Neural cell (in vitro differentiated cells): ENCODE measurements at regions not wholly inside any gene's neighbourhood (a gene's known extent, or its start where the extent isn't known, plus 50 kb on each side); places are given as distances from the start of the nearest gene placed in this dataset.

Experiments
- H2AFZ ChIP-seq: fragments of 200-600, 300-800 bp; sonication (generic), shearing (Covaris generic); 2 replicates; pipeline ENCODE4 v1.6.0; 2014; ENCODE audit warnings: low read depth, mild to moderate bottlenecking, antibody characterized with exemption, low read length, moderate library complexity
- H3F3A ChIP-seq: fragments of 200-600 bp; shearing (Covaris generic); 2 replicates; pipeline ENCODE4 v1.6.1; 2016; ENCODE audit warnings: mild to moderate bottlenecking, moderate library complexity, mixed read lengths, antibody characterized with exemption, low read length; ENCODE audit not compliant: insufficient read depth, poor library complexity, severe bottlenecking
- H3K27ac ChIP-seq: fragments of 200-600, 300-800 bp; sonication (generic), shearing (Covaris generic); 2 replicates; pipeline ENCODE4 v1.5.1; 2014; ENCODE audit warnings: mild to moderate bottlenecking, low read length, moderate library complexity
- H3K27me3 ChIP-seq: fragments of 300-800, 200-600 bp; sonication (generic), shearing (Covaris generic); 2 replicates; pipeline ENCODE4 v1.6.0; 2014; ENCODE audit warnings: mild to moderate bottlenecking, low read depth, low read length, moderate library complexity; ENCODE audit not compliant: insufficient read depth
- H3K36me3 ChIP-seq: fragments of 300-800, 200-600 bp; sonication (generic), shearing (Covaris generic); 2 replicates; pipeline ENCODE4 v1.5.1; 2014; ENCODE audit warnings: mild to moderate bottlenecking, antibody characterized with exemption, low read length, moderate library complexity; ENCODE audit not compliant: insufficient read depth
- H3K4me2 ChIP-seq: fragments of 300-800, 200-600 bp; sonication (generic), shearing (Covaris generic); 2 replicates; pipeline ENCODE4 v1.6.0; 2014; ENCODE audit warnings: mild to moderate bottlenecking, low read length
- H3K4me3 ChIP-seq: fragments of 300-800, 200-600 bp; sonication (generic), shearing (Covaris generic); 2 replicates; pipeline ENCODE4 v1.5.1; 2014; ENCODE audit warnings: mild to moderate bottlenecking, low read length, moderate library complexity
- H3K79me2 ChIP-seq: fragments of 200-600 bp; shearing (Covaris generic); replicated peaks from 2 replicates; pipeline ENCODE4 v1.6.0; 2014; ENCODE audit warnings: mild to moderate bottlenecking, low read length, moderate library complexity; ENCODE audit not compliant: insufficient read depth
- H3K9ac ChIP-seq: fragments of 300-800, 200-600 bp; sonication (generic), shearing (Covaris generic); 2 replicates; pipeline ENCODE4 v1.6.1; 2016; ENCODE audit warnings: mild to moderate bottlenecking, low read length, mixed read lengths
- H3K9me2 ChIP-seq: fragments of 200-600 bp; shearing (Covaris generic); 2 replicates; pipeline ENCODE4 v1.6.1; 2016; ENCODE audit warnings: mild to moderate bottlenecking, low read length, mixed read lengths; ENCODE audit not compliant: insufficient read depth
- H3K9me3 ChIP-seq: fragments of 200-600, 300-800 bp; sonication (generic), shearing (Covaris generic); 2 replicates; pipeline ENCODE4 v1.6.1; 2016; ENCODE audit warnings: mild to moderate bottlenecking, mixed run types, low read length, moderate library complexity, mixed read lengths
- H4K20me1 ChIP-seq: fragments of 200-600 bp; shearing (Covaris generic); 2 replicates; pipeline ENCODE4 v1.6.1; 2016; ENCODE audit warnings: mild to moderate bottlenecking, mixed run types; ENCODE audit not compliant: insufficient read depth
- EP300 ChIP-seq: fragments of 450-650 bp; conservative IDR thresholded peaks from 2 replicates; pipeline ENCODE4 v1.6.1; 2014; ENCODE audit warnings: antibody characterized with exemption, mild to moderate bottlenecking, moderate library complexity; ENCODE audit not compliant: poor library complexity, severe bottlenecking
- EZH2 ChIP-seq: fragments of 200-600, 300-800 bp; shearing (Covaris generic), sonication (generic); IDR thresholded peaks from 2 replicates; pipeline ENCODE4 v1.6.1; 2014; ENCODE audit warnings: antibody characterized with exemption, low read length, borderline replicate concordance, mild to moderate bottlenecking; ENCODE audit not compliant: insufficient read depth, poor library complexity, severe bottlenecking
- MXI1 ChIP-seq: fragments of 450-650 bp; conservative IDR thresholded peaks from 2 replicates; pipeline ENCODE4 v1.6.1; 2014; ENCODE audit warnings: antibody characterized with exemption, mild to moderate bottlenecking; ENCODE audit not compliant: poor library complexity, severe bottlenecking
- POLR2AphosphoS5 ChIP-seq: IDR thresholded peaks from 2 replicates; pipeline ENCODE4 v1.6.1; 2012
- RAD21 ChIP-seq: fragments of 450-650 bp; conservative IDR thresholded peaks from 2 replicates; pipeline ENCODE4 v1.6.1; 2014; ENCODE audit warnings: antibody characterized with exemption, mild to moderate bottlenecking, moderate library complexity
- SMC3 ChIP-seq: fragments of 450-650 bp; conservative IDR thresholded peaks from 2 replicates; pipeline ENCODE4 v1.6.1; 2014; ENCODE audit warnings: antibody characterized with exemption, mild to moderate bottlenecking, moderate library complexity; ENCODE audit not compliant: poor library complexity
- TAF1 ChIP-seq: IDR thresholded peaks from 2 replicates; pipeline ENCODE4 v1.6.1; 2012; ENCODE audit warnings: low read depth
- TF ChIP-seq, protein P1 (sequence below): IDR thresholded peaks from 2 replicates; pipeline ENCODE4 v1.6.1; 2012; ENCODE audit warnings: borderline replicate concordance
- TF ChIP-seq, protein P2 (sequence below): fragments of 450-650 bp; IDR thresholded peaks from 2 replicates; pipeline ENCODE4 v1.5.1; 2014; ENCODE audit warnings: antibody characterized with exemption, mild to moderate bottlenecking, moderate library complexity; ENCODE audit not compliant: poor library complexity, severe bottlenecking

DNA sequence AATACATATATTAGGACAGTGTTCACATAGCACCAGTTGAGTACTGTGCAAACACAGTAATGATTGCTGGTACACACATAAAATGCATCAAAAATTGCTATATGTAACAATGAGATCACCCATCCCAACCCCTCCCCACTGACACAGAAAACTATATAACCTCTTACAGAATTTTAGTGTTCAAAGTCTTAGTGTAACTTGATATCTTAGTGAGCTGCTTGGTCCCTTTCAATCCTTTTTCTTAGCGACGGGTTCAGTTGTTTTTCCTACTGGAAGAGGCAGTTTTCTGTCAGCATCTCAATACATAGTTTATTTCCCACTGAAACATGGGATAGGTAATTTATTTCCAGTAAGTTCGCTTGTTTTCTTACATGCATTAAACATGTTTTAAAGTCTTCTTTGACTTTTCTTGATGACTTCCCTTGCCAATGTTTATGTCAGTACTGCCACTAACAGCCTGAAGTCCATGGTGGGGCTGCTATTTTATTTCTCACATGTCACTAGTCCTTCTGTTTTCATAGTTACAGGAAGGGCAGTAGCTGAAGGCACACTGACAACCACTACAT is 96.4 kb upstream of the FOXC1 start:
- no peaks in the 10 kb centered on the region for H3K9me2 ChIP-seq
- TF ChIP-seq, protein P1, sequence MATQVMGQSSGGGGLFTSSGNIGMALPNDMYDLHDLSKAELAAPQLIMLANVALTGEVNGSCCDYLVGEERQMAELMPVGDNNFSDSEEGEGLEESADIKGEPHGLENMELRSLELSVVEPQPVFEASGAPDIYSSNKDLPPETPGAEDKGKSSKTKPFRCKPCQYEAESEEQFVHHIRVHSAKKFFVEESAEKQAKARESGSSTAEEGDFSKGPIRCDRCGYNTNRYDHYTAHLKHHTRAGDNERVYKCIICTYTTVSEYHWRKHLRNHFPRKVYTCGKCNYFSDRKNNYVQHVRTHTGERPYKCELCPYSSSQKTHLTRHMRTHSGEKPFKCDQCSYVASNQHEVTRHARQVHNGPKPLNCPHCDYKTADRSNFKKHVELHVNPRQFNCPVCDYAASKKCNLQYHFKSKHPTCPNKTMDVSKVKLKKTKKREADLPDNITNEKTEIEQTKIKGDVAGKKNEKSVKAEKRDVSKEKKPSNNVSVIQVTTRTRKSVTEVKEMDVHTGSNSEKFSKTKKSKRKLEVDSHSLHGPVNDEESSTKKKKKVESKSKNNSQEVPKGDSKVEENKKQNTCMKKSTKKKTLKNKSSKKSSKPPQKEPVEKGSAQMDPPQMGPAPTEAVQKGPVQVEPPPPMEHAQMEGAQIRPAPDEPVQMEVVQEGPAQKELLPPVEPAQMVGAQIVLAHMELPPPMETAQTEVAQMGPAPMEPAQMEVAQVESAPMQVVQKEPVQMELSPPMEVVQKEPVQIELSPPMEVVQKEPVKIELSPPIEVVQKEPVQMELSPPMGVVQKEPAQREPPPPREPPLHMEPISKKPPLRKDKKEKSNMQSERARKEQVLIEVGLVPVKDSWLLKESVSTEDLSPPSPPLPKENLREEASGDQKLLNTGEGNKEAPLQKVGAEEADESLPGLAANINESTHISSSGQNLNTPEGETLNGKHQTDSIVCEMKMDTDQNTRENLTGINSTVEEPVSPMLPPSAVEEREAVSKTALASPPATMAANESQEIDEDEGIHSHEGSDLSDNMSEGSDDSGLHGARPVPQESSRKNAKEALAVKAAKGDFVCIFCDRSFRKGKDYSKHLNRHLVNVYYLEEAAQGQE = no peak
- TF ChIP-seq EZH2 (no peak), SMC3 (no peak), RAD21 (no peak), TAF1 (no peak), EP300 (no peak), MXI1 (no peak), POLR2AphosphoS5 (no peak)
- TF ChIP-seq, protein P2, sequence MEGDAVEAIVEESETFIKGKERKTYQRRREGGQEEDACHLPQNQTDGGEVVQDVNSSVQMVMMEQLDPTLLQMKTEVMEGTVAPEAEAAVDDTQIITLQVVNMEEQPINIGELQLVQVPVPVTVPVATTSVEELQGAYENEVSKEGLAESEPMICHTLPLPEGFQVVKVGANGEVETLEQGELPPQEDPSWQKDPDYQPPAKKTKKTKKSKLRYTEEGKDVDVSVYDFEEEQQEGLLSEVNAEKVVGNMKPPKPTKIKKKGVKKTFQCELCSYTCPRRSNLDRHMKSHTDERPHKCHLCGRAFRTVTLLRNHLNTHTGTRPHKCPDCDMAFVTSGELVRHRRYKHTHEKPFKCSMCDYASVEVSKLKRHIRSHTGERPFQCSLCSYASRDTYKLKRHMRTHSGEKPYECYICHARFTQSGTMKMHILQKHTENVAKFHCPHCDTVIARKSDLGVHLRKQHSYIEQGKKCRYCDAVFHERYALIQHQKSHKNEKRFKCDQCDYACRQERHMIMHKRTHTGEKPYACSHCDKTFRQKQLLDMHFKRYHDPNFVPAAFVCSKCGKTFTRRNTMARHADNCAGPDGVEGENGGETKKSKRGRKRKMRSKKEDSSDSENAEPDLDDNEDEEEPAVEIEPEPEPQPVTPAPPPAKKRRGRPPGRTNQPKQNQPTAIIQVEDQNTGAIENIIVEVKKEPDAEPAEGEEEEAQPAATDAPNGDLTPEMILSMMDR = no peak
- H3K36me3 ChIP-seq = no peaks in the 10 kb centered on the region
- H4K20me1 ChIP-seq = no peaks in the 10 kb centered on the region
- no peak overlapping the region for H3K4me3 ChIP-seq
- no peak overlapping the region for H2AFZ ChIP-seq
- H3K9ac ChIP-seq = no peak overlapping the region
- no peak overlapping the region for H3K4me2 ChIP-seq
- H3K27me3 ChIP-seq = no peaks in the 10 kb centered on the region
- no peak overlapping the region for H3K27ac ChIP-seq
- H3K9me3 ChIP-seq = no peaks in the 10 kb centered on the region
- no peaks in the 10 kb centered on the region for H3K79me2 ChIP-seq
- no peaks in the 10 kb centered on the region for H3F3A ChIP-seq

DNA sequence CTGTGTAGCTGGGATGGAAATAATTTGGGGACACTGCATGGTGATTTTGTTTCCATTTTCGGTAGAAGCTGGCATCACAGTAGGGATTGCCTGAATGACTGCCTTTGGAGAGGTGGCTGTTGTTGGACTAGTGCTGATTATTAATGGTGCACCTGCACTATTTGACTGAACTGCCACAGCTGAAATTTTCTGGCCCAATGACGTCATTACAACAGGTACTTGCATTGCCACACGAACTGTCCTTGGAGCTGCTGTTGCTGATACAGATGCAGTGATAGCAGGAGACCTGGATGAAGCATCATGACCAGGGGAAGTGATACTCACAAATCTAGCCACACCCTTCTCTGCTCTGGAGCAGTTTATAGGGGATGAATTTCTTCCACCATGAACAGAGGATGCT is 95.6 kb upstream of the FOXC1 start:
- H3K4me3 ChIP-seq = no peak overlapping the region
- no peak overlapping the region for H3K27ac ChIP-seq
- H3K9me3 ChIP-seq = no peaks in the 10 kb centered on the region
- H3K79me2 ChIP-seq = no peaks in the 10 kb centered on the region
- H3F3A ChIP-seq = no peaks in the 10 kb centered on the region
- H3K27me3 ChIP-seq = no peaks in the 10 kb centered on the region
- H3K9ac ChIP-seq = no peak overlapping the region
- TF ChIP-seq, protein P1 = no peak
- TF ChIP-seq RAD21 = no peak
- TF ChIP-seq SMC3 = no peak
- TF ChIP-seq, protein P2 = no peak
- TF ChIP-seq EZH2 = no peak
- TF ChIP-seq POLR2AphosphoS5 = no peak
- no peak for TF ChIP-seq TAF1
- no peak for TF ChIP-seq MXI1
- TF ChIP-seq EP300 = no peak
- no peaks in the 10 kb centered on the region for H3K9me2 ChIP-seq
- H2AFZ ChIP-seq = no peak overlapping the region
- no peaks in the 10 kb centered on the region for H4K20me1 ChIP-seq
- H3K36me3 ChIP-seq = no peaks in the 10 kb centered on the region
- H3K4me2 ChIP-seq = no peak overlapping the region
